ENCODE measurements at regions not wholly inside any gene's neighbourhood (a gene's known extent, or its start where the extent isn't known, plus 50 kb on each side); places are given as distances from the start of the nearest gene placed in this dataset.

DNA sequence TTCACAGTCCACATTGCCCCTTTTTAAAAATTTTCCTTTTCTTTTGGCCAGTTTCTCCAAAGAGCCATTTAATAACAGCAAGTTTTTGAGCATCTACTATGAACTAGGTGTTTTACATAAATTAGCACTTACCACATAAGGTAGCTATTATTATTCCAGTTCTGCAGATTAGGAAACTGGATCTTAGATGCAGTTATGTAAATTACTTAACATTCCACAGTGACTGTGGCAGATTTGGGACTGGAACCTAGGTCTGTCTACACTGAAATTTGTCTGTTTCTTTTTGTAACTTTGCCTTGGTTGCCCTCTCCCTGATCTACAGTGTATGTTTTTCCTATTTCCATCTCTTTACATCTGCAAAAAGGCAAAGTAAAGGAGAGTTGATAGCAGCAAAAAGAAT lies 164.8 kb upstream of the ATP1B1 start:
- TF ChIP-seq POLR2AphosphoS5 (IDR thresholded peaks at IDR 0.05) (no peak), CTCF (IDR thresholded peaks at IDR 0.05 in 8 of 11, conservative IDR thresholded peaks at IDR 0.05 in 3 of 11) (no peak)
